ENCODE measurements at regions not wholly inside any gene's neighbourhood (a gene's known extent, or its start where the extent isn't known, plus 50 kb on each side); places are given as distances from the start of the nearest gene placed in this dataset.

GRCh38 chr2:117091041-117091837 is 723.3 kb upstream of the DDX18 start:
- no peaks in the 10 kb centered on the region for H3K27me3 ChIP-seq
- no peak for DNase-seq (ENCODE audit: low spot score in 2 of 2)
- intact Hi-C loops (cut with DNase I; ENCODE audit: low total_unique reads): no loop called here
- H3K27ac ChIP-seq: no peak overlapping the region
- TF ChIP-seq CTCF (IDR thresholded peaks at IDR 0.05): no peak
- no peak for TF ChIP-seq POLR2AphosphoS5 (IDR thresholded peaks at IDR 0.05)
- no peak for TF ChIP-seq POLR2A (IDR thresholded peaks at IDR 0.05)
- H3K4me1 ChIP-seq: no peaks in the 10 kb centered on the region
- H3K36me3 ChIP-seq: no peaks in the 10 kb centered on the region
- no peak overlapping the region for H3K4me3 ChIP-seq
- H3K9me3 ChIP-seq: no peaks in the 10 kb centered on the region

- H3K9me3 ChIP-seq: no peaks in the 10 kb centered on the region
- no peak overlapping the region for H3K27ac ChIP-seq
- H3K4me3 ChIP-seq: no peak overlapping the region
- no peaks in the 10 kb centered on the region for H3K4me1 ChIP-seq
- intact Hi-C loops (cut with DNase I; ENCODE audit: low total_unique reads): no loop called here
- H3K36me3 ChIP-seq: no peaks in the 10 kb centered on the region
- H3K27me3 ChIP-seq: no peaks in the 10 kb centered on the region
- no peak for TF ChIP-seq CTCF (IDR thresholded peaks at IDR 0.05)
- no peak for TF ChIP-seq POLR2A (IDR thresholded peaks at IDR 0.05)
- DNase-seq (ENCODE audit: low spot score in 2 of 2): no peak
Observed at GRCh38 chr2:117101613-117102012, 712.9 kb upstream of the DDX18 start.

DNA sequence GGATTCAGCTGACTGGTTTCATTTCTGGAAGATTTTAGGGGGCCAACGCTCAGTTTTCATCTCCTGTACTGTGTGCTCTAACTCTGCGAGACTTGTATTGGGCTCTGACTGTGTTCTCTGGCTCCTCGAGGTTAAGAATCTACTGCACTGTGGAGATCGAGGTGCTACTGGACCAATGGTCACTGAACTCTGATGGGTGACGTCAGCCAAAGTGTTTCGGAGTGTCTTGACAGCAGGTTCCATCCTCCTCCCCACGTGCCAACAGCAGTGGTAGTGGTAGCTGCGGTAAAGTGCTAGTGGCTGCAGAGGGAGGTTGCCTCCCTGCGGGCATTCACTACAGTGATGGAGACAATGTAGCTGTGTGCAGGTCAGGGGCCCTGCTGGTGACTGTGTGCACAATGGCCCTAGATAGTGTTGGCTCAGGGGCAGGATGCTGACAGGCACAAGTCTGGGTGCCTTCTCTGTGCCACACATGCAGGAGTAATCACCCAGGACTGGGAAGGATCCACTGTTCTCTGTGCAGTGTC is 705.7 kb upstream of the DDX18 start:
- H3K36me3 ChIP-seq: no peaks in the 10 kb centered on the region
- H3K27ac ChIP-seq: no peak overlapping the region
- H3K9me3 ChIP-seq: peaks cover 6% of the 10 kb centered on the region in 2 donors
- H3K27me3 ChIP-seq: no peaks in the 10 kb centered on the region
- TF ChIP-seq CTCF (IDR thresholded peaks at IDR 0.05) (no peak), POLR2A (IDR thresholded peaks at IDR 0.05) (no peak), POLR2AphosphoS5 (IDR thresholded peaks at IDR 0.05) (no peak)
- DNase-seq (ENCODE audit: low spot score in 2 of 2): no peak
- H3K4me1 ChIP-seq: no peaks in the 10 kb centered on the region
- intact Hi-C loops (cut with DNase I; ENCODE audit: low total_unique reads): no loop called here
- H3K4me3 ChIP-seq: no peak overlapping the region

- DNase-seq (ENCODE audit: low spot score in 2 of 2): no peak
- TF ChIP-seq POLR2A (IDR thresholded peaks at IDR 0.05): no peak
- no peak for TF ChIP-seq POLR2AphosphoS5 (IDR thresholded peaks at IDR 0.05)
- TF ChIP-seq CTCF (IDR thresholded peaks at IDR 0.05): no peak
Observed at GRCh38 chr2:117118994-117119393, 695.5 kb upstream of the DDX18 start.

GRCh38 chr2:117123362-117123761 is 691.1 kb upstream of the DDX18 start:
- Histone ChIP-seq H3K27ac (no peak overlapping the region), H3K9me3 (no peaks in the 10 kb centered on the region), H3K36me3 (no peaks in the 10 kb centered on the region), H3K27me3 (no peaks in the 10 kb centered on the region), H3K4me1 (no peaks in the 10 kb centered on the region), H3K4me3 (no peak overlapping the region)
- intact Hi-C loops (cut with DNase I; ENCODE audit: low total_unique reads): no loop called here
- TF ChIP-seq POLR2A (IDR thresholded peaks at IDR 0.05) (no peak), CTCF (IDR thresholded peaks at IDR 0.05) (no peak), POLR2AphosphoS5 (IDR thresholded peaks at IDR 0.05) (no peak)
- no peak for DNase-seq (ENCODE audit: low spot score in 2 of 2)

More at GRCh38 chr2:117118994-117119393, 695.5 kb upstream of the DDX18 start:
- Histone ChIP-seq H3K9me3 (no peaks in the 10 kb centered on the region), H3K27me3 (no peaks in the 10 kb centered on the region), H3K27ac (no peak overlapping the region), H3K36me3 (no peaks in the 10 kb centered on the region), H3K4me1 (no peaks in the 10 kb centered on the region), H3K4me3 (no peak overlapping the region)
- intact Hi-C loops (cut with DNase I; ENCODE audit: low total_unique reads): no loop called here
